ENCODE measurements at regions not wholly inside any gene's neighbourhood (a gene's known extent, or its start where the extent isn't known, plus 50 kb on each side); places are given as distances from the start of the nearest gene placed in this dataset.

- DNase-seq = no peak
- intact Hi-C loops (cut with micrococcal nuclease) = no loop called here
- no peak for ATAC-seq
These were observed 275.3 kb downstream of the EIPR1 start for GRCh38 chr2:3102081-3102921.

- DNase-seq (no peak), ATAC-seq (no peak)
- intact Hi-C loops (cut with micrococcal nuclease) = no loop called here
These were observed 276.3 kb downstream of the EIPR1 start for GRCh38 chr2:3101016-3101942.

- no peak for DNase-seq
- no peak for ATAC-seq
These were observed 277.2 kb downstream of the EIPR1 start for GRCh38 chr2:3100386-3100785.

GRCh38 chr2:3099860-3100234, 277.8 kb downstream of the EIPR1 start:
- intact Hi-C loops (cut with micrococcal nuclease) = no loop called here
- ATAC-seq = no peak
- DNase-seq = no peak

More at GRCh38 chr2:3100386-3100785, 277.2 kb downstream of the EIPR1 start:
- intact Hi-C loops (cut with micrococcal nuclease) = no loop called here

- no peak for DNase-seq
- intact Hi-C loops (cut with micrococcal nuclease) = no loop called here
- ATAC-seq = no peak
These were observed 278.3 kb downstream of the EIPR1 start for GRCh38 chr2:3099145-3099859.

- no peak for DNase-seq
These were observed 279.4 kb downstream of the EIPR1 start for GRCh38 chr2:3098231-3098630.

GRCh38 chr2:3097804-3098203, 279.8 kb downstream of the EIPR1 start:
- ATAC-seq = no peak
- intact Hi-C loops (cut with micrococcal nuclease) = no loop called here
- no peak for DNase-seq

More at GRCh38 chr2:3098231-3098630, 279.4 kb downstream of the EIPR1 start:
- intact Hi-C loops (cut with micrococcal nuclease) = no loop called here
- ATAC-seq = no peak

- intact Hi-C loops (cut with micrococcal nuclease) = no loop called here
- ATAC-seq = no peak
- no peak for DNase-seq
These were observed 282.3 kb downstream of the EIPR1 start for GRCh38 chr2:3094999-3095958.

GRCh38 chr2:3094318-3094717, 283.3 kb downstream of the EIPR1 start:
- intact Hi-C loops (cut with micrococcal nuclease) = no loop called here
- DNase-seq (no peak), ATAC-seq (no peak)

- DNase-seq (no peak), ATAC-seq (no peak)
- intact Hi-C loops (cut with micrococcal nuclease) = no loop called here
These were observed 285.9 kb downstream of the EIPR1 start for GRCh38 chr2:3091696-3092095.

GRCh38 chr2:3082705-3083104, 294.9 kb downstream of the EIPR1 start:
- no peak for ATAC-seq
- intact Hi-C loops (cut with micrococcal nuclease) = no loop called here
- DNase-seq = no peak

GRCh38 chr2:3079959-3080948, 297.4 kb downstream of the EIPR1 start:
- intact Hi-C loops (cut with micrococcal nuclease) = no loop called here
- DNase-seq (no peak), ATAC-seq (no peak)

GRCh38 chr2:3079466-3079865, 298.2 kb downstream of the EIPR1 start:
- intact Hi-C loops (cut with micrococcal nuclease) = no loop called here
- DNase-seq (no peak), ATAC-seq (no peak)

- ATAC-seq (no peak), DNase-seq (no peak)
- intact Hi-C loops (cut with micrococcal nuclease) = no loop called here
These were observed 298.9 kb downstream of the EIPR1 start for GRCh38 chr2:3078684-3079083.

GRCh38 chr2:3076848-3077642, 300.6 kb downstream of the EIPR1 start:
- no peak for ATAC-seq
- intact Hi-C loops (cut with micrococcal nuclease) = no loop called here
- DNase-seq = no peak

- DNase-seq (no peak), ATAC-seq (no peak)
- intact Hi-C loops (cut with micrococcal nuclease) = no loop called here
These were observed 301.7 kb downstream of the EIPR1 start for GRCh38 chr2:3075991-3076340.

All from left ventricle myocardium superior (tissue), 1 donor.